ENCODE measurements at regions not wholly inside any gene's neighbourhood (a gene's known extent, or its start where the extent isn't known, plus 50 kb on each side); places are given as distances from the start of the nearest gene placed in this dataset.

DNA sequence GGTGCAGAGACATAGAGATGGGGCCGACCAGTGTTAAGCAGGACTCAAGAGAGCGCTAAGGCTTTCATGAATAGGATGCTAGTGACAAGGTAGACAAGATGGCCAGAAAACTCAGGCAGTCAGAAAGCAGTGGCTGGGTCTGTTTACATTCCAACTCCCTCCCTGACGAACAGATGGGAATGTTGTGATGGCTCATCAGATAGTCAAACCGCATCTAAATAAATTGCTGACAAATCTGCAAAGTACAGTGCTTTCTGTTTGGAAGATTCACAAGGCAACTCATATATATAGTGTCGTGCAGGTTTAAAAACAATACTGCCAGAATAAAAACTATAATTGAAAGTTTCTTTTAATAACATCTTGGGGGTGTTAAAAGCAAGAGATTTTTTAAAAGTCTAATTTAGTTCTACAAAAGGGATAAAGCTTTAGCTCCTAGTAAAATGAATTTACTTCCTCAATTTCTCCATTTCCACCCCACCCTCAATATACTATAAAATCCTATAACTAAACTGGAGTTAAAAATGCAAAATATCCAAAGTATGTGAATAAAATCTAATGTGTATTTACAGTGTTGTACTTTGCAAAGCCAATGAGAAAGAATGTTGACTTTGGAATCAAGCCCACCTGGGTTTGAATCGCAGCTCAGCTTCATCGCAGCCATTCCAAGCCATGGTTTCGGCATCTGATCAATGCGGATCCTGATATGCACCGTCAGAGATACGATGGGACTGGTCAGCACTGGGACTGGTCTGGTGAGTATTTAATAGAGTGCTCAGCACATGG lies 247.3 kb upstream of the PDE10A start:
- DNase-seq, result peak; percentile 82
- no peak overlapping the region for H4K91ac ChIP-seq (ENCODE audit: insufficient read depth, low read depth, low read length)
- H3K9ac ChIP-seq (ENCODE audit: low read depth, low read length), result no peak overlapping the region
- H3K27ac ChIP-seq (ENCODE audit: insufficient read depth, low read length), result no peak overlapping the region; the same call in 1 of the 2 replicates
- H2BK120ac ChIP-seq (ENCODE audit: low read depth, low read length), result no peak overlapping the region
- no peaks in the 10 kb centered on the region for H3K79me1 ChIP-seq (ENCODE audit: low read depth in 1 of 2, low read length in 2 of 2)
- no peak overlapping the region; the same call in 1 of the 2 replicates for H3K4ac ChIP-seq (ENCODE audit: low read depth, low read length)
- H2AFZ ChIP-seq (replicated peaks; ENCODE audit: low read length, poor library complexity), result no peak overlapping the region
- no peak overlapping the region for H3K18ac ChIP-seq (ENCODE audit: low read depth, low read length)
- 82% methylated on average over 5 of the region's 11 CpGs; no CpG with 5 or more reads in 1 of the 2 experiments for WGBS, 2 experiments (ENCODE audit: extremely low coverage in 2 of 2, insufficient read length in 1 of 2)
- no peak overlapping the region for H2BK5ac ChIP-seq (ENCODE audit: low read depth, low read length, poor library complexity, severe bottlenecking)
- ATAC-seq (ENCODE audit: low read depth), result peak; percentile 77
- H3K9me1 ChIP-seq (ENCODE audit: insufficient read depth, low read length), result no peaks in the 10 kb centered on the region
- H2BK15ac ChIP-seq (ENCODE audit: low read depth, low read length), result no peak overlapping the region
- peak overlapping the region; percentile 41 for H3K4me2 ChIP-seq (ENCODE audit: low read depth, low read length)
- POLR2A ChIA-PET (ENCODE audit: unreplicated experiment), result no interaction called here
- H4K20me1 ChIP-seq (ENCODE audit: insufficient read depth, low read length), result no peaks in the 10 kb centered on the region
- H4K5ac ChIP-seq (ENCODE audit: low read depth, low read length), result no peak overlapping the region
- H3K56ac ChIP-seq (ENCODE audit: extremely low read depth, insufficient read depth, low read length), result no peak overlapping the region
- no peak for TF ChIP-seq RAD21 (IDR thresholded peaks at IDR 0.05; ENCODE audit: low read length)
- TF ChIP-seq BHLHE40 (IDR thresholded peaks at IDR 0.05; ENCODE audit: low read depth, low read length), result 0 out of 2 replicates have a peak, but pooled peaks have one; percentile 30
- no peak for TF ChIP-seq SMC3 (IDR thresholded peaks at IDR 0.05; ENCODE audit: low read depth, low read length)
- peak; percentile 56 for TF ChIP-seq MAFK (IDR thresholded peaks at IDR 0.05; ENCODE audit: low read depth, low read length)
- TF ChIP-seq, protein P1, sequence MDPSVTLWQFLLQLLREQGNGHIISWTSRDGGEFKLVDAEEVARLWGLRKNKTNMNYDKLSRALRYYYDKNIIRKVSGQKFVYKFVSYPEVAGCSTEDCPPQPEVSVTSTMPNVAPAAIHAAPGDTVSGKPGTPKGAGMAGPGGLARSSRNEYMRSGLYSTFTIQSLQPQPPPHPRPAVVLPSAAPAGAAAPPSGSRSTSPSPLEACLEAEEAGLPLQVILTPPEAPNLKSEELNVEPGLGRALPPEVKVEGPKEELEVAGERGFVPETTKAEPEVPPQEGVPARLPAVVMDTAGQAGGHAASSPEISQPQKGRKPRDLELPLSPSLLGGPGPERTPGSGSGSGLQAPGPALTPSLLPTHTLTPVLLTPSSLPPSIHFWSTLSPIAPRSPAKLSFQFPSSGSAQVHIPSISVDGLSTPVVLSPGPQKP (IDR thresholded peaks at IDR 0.05; ENCODE audit: borderline replicate concordance, low read depth, low read length), result no peak
- TF ChIP-seq RFX5 (IDR thresholded peaks at IDR 0.05; ENCODE audit: low read depth, low read length), result no peak
- no peaks in the 10 kb centered on the region for H3K27me3 ChIP-seq (ENCODE audit: control insufficient read depth, insufficient read depth, low read length)
- CTCF ChIA-PET, result no interaction called here
- BruUV-seq (replicated peaks), result no TSS peak
- no peak overlapping the region for H3K4me3 ChIP-seq (ENCODE audit: insufficient read depth, low read depth, low read length)
- no peak overlapping the region; the same call in 1 of the 2 replicates for H2AK5ac ChIP-seq (ENCODE audit: low read depth, low read length)
- peaks cover 9% of the 10 kb centered on the region for H3K4me1 ChIP-seq (ENCODE audit: control insufficient read depth, insufficient read depth, low read length)
- no peak overlapping the region for H2AK9ac ChIP-seq (replicated peaks; ENCODE audit: low read depth, low read length, poor library complexity)
- intact Hi-C loops (cut with micrococcal nuclease), result loop anchor here (1.0 to 5.0 kb wide), 2 partner anchors 11 to 77 kb away; no protein-coding TSS in a partner anchor
- no peak overlapping the region for H4K8ac ChIP-seq (ENCODE audit: low read depth in 2 of 2, low read length in 2 of 2)
- H3K9me3 ChIP-seq (ENCODE audit: control insufficient read depth, insufficient read depth, low read length), result no peaks in the 10 kb centered on the region
- H2BK20ac ChIP-seq (ENCODE audit: low read depth, low read length), result no peak overlapping the region
- H3K23ac ChIP-seq (ENCODE audit: low read depth, low read length), result no peak overlapping the region
- dilution Hi-C loops (cut with HindIII; ENCODE audit: low sequenced_read_pairs, unreplicated experiment), result no loop called here
- peaks cover 27% of the 10 kb centered on the region for H3K36me3 ChIP-seq (ENCODE audit: control insufficient read depth, insufficient read depth, low read length)
- in situ Hi-C loops (cut with MboI; ENCODE audit: low sequenced_read_pairs), result no loop called here
- H3K14ac ChIP-seq (replicated peaks; ENCODE audit: low read depth, low read length), result no peak overlapping the region
